HG03108 (cell line): ENCODE measurements at regions not wholly inside any gene's neighbourhood (a gene's known extent, or its start where the extent isn't known, plus 50 kb on each side); places are given as distances from the start of the nearest gene placed in this dataset.

ENCODE experiments used
- ATAC-seq: cut with Tn5 transposase; IDR thresholded peaks from one replicate; pipeline ENCODE4 v1.9.1; 2021; ENCODE audit warnings: moderate library complexity; ENCODE audit not compliant: unreplicated experiment

DNA sequence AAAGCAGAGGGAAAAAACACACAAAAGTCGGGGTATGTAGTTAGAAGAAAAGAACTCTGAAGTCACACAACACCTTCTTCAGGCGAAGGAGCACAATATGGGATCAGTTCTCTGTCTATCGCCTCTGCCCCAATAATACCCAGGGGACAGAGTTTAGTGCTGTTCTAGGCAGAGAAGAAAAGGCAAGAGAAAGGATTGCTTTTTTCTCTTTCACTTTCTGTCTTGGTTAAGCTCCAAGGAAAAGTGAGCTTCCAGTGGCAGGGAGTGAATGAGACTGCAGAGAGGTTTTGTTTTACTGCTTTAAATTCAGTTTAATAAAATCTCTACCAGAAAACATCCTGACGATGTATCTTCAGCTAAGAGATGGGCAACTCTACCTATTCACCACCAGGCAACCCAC, 86.6 kb upstream of the STXBP5 start:
- no peak for ATAC-seq

DNA sequence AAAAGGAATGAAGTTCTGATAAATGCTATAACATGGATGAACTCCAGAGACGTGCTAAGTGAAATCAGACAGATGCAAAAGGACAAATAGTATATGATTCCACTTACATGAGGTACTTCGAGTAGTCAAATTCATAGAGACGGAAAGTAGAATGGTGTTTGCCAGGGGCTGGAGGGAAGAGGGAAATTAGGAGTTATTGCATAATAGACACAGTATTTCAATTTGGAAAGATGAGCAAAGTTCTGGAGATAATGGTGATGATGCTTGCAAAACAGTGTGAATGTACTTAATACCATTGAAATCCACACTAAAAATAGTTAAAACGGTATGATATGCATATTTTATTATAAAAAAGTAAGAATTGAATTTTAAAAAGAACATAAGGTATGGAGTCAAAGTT, 84.9 kb upstream of the STXBP5 start:
- no peak for ATAC-seq

DNA sequence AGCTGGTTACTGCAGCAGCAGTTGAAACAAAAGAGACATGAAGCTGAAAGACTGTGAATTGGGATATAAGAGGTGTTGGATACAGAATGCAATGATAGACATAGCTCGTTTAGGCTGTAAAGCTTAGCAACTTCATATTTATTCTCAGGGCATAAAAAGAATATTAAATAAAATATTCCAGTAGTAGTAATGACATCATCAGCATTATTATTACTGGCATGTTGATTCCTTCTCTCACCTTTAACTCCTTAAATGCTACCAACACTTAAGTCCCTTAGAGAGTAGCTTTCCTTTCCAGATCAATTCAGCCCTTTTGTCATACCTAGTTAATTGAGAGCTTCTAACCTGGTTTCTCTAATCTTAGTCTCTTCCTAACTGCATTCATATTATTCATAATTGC, 81.4 kb upstream of the STXBP5 start:
- no peak for ATAC-seq

DNA sequence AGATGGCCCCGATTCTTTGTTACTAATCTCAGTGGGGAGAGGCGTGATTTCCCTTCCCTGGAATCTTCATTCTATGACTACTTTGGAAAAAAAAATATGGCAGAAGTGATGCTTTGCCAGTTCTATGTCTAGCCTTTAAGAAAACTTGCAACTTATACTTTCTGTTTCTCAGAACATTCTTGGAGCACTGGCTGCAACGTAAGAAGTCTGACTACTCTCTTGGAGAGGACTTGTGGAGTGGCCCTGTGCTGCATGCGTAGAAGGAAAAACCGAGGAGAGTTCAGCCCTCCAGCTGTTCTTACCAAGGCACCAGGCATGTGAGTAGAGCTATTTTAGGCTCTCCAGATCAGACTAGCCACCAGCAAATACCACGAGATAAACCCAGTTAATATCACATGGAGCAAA, 77.6 kb upstream of the STXBP5 start:
- ATAC-seq, result no peak

DNA sequence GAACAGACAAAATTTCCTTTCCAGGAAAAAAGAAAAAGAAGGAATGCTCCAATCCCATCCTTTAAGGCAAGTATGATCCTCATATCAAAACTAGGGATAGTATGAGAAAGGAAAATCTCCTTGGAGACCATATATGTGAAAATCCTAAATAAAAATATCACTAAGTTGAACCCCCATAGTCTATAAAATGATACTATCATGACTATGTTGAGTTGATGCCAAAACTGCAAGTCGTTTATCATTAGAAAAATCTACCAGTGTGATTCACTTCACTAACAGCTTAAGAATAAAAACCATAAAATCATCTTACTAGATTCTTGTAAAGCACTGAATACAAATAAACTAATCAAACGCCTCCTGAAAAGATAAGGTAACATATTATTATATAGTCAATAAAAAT, 76.6 kb upstream of the STXBP5 start:
- no peak for ATAC-seq

DNA sequence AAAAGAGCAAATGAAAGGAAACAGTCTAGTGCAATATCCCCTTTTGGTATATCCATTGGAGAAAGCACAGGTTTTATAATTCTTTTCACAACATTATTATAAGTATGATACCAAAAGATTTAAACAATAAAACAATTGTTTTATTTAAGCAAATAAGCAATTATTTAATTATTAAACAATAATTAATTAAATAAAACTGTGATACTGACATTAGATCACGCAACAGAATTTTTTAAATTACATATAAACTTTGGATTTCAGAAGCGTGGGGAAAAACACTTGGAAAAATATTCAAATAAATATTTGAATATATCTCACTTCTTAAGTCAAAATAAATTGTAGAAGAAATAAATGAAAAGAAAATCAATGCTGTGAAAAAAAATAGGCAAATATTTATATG, 76.2 kb upstream of the STXBP5 start:
- ATAC-seq, result no peak

DNA sequence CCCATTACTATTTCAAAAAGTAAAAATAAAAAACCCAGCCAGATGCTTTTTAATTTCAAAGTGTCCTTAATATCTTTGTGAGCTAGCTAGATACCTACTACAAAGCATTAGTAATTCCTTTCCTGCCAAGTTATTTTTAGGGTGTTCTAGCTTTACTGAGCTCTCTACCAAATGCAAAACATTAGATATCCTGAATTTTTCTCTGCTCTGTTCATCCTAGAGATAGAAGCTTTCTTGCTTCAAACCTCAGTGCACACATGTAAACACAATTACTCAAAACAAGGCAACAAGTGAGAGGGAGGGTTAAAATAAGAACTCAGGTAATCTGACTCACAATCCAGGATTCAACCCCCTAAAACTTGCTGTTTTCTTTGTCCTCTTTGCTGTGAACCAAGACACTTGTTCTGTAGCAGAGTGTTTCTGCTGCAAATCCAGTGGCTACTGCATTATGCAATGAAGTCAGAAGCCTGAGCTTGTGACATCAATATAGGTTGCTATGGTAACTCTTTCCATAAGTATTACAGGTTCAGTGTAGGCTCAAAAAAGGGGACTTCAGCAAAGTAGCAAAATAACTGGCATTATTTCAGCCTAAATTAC, 72.6 kb upstream of the STXBP5 start:
- ATAC-seq, result no peak

DNA sequence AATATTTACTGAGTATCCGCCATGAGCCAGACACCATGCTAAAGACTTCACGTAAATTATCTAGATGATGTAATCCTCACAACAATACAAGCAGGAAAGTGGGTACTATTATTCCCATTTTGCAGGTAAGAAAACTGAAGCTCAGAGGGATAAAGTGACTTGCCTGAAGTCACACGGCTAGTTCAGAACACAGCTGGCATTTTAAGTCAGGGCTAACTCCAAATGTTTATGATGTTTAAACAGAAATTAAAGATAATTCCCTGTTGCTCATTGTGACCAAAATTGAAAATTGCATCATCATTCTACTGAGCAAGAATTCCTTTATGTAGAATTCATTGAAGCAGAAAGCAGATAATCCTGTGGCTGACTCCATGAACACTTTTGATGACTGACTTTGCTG, 71.3 kb upstream of the STXBP5 start:
- no peak for ATAC-seq

DNA sequence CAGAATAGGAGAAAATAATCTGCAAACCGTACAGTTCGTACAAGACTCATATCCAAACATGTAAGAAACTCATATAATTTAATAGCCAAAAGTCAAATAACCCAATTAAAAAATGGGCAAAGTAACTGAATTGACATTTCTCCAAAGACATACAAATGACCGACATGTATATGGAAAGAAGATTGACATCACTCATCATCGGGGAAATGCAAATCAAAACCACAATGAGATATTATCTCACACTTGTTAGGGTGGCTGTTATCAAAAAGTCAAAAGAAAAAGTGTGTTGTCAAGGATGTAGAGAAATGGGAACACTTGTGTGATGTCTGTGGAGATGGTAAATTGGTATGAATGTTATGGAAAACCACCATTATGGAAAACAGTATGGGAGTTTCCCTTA, 70.5 kb upstream of the STXBP5 start:
- no peak for ATAC-seq

DNA sequence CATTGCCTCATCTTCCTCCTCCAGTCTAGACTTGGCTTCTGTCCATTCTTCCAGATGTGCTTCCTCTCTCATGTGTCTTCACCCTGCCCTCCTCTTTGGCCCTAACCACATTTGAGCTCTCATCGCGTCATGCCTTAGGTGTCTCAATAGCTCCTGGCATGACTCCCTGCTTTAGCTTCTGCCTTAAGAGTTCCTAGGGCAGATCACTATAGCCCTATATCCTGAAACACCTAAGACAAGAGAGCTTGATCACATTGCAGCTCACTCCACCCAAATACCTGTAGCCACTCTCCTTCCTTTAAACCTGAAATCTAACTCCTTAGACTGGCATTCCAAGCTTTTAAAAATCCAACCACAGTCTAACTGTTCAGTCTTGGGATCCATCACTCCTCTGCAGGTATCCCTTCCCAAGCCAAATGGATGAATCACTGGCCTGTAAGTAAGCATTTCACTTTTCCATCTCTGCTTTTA, 69.0 kb upstream of the STXBP5 start:
- no peak for ATAC-seq

DNA sequence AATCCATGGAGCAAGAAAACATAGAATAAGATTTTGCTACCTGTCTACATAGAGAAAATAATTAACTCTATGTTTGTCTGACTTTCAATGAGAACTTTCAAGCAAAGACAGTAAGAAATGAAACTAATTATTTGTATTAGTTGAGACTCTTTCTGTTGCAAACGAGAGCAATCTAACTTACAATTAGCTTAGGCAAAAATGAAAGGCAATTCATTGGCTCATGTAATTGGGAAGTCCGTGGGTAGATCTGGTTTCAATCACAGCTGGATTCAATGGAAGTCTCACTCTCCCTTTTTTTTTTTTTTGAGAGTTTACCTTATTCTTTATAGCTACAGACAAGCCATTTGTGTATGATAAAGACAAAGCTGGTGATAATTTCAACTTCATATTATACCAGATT, 68.2 kb upstream of the STXBP5 start:
- no peak for ATAC-seq

DNA sequence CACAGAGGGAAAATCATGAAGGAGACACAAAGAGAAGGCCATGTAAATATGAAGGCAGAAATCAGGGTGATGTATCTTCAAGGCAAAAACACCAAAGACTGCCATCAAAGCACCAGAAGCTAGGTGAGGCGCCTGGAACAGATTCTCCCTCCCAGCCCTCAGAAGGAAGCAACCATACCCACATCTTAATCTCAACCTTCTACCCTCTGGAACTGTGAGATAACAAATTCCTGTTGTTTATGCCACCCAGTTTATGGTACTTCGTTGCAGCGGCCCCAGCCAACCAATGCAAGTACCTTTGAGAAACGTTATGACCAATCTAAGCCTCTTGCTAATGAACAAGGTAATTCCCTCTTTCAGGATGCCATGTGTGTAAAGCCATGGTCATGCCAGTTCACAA, 66.2 kb upstream of the STXBP5 start:
- ATAC-seq, result no peak

DNA sequence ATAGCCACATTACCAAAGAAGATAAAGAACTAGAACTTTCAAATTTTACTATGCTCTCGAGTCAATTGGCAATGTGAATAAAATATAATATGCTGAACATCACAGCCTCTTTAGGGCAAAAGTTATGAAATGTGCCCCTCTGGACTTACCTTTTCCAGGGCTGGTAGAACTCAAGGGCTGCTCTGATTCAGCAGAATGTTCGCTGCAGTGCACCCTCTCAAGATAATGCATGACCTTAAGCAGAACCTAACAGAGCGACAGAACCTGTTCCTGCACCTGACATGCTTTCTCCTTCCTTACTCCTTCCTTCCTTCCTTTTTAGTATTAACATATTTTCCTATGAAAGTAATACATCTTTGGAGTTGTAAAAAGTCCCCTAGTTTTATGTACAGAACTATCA, 65.4 kb upstream of the STXBP5 start:
- ATAC-seq, result no peak

DNA sequence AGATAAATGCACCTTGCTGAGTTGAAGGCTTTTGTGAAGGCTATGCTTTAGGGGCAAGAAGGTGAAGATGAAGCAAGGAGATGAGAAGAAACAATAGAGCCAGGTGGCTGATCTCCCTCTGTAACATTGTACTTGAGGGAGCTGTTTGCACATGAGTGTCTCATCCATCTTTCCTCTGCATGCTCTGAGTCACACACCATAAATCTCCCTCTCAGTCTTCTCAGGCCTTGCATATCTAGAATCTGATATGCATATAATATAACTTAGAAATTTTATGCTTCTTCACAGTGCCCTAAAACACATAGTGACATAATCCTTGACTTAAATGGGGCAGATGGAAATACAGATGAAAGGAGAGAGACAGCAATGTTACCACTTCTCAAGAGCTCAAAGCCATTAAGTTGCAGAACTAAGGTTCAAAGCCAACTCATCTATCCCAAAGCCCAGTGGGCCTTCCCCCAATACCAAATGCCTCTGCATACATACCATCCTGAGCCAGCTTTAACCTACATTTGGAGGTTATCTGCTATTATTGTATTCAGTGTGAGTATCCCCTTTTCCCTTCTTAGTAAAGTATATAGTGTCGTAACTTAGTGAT, 62.4 kb upstream of the STXBP5 start:
- ATAC-seq, result no peak

DNA sequence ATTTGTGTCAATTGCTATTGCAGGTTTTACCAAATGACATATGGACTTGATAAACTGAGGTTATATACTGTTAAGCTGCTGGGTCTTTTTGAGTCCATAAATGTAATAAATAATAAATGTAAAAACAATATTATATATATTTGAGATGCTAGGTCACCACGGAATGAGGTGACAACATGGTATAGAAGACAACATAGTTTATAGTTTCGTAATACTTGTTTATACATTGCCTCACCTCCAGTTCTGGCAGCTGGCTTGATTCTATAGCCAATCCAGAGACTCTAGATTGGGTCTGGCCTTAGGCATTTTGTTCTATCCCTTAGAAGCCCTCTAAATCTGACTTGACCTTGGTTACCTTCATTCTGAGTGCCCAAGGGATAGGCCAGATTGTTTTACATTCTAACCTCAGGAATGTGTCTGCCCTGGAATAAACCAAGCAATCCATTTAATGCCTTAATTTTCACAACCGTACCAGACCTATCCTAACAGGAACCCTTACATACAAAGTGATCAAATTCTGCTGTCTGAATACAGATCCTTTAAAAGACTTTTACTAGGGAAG, 61.5 kb upstream of the STXBP5 start:
- ATAC-seq, result no peak

DNA sequence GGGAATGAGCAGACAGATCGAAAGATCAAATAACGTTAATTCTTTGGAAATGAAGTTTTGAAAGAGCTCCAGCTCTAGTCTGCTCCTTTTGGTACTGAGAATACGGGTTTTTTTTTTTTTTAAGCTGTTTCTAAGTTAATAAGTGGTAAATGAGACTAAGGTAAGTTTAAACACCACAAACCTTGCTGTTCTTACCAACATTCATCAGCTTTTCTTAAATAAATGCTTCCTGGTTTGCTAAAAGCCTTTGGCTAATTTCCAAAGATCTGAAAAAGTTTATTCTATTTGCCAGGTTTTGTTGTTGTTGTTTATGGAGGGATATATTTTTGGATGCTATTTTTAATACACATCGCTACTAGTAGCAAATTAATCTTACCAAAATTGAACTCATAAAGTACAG, 55.1 kb upstream of the STXBP5 start:
- ATAC-seq, result no peak

DNA sequence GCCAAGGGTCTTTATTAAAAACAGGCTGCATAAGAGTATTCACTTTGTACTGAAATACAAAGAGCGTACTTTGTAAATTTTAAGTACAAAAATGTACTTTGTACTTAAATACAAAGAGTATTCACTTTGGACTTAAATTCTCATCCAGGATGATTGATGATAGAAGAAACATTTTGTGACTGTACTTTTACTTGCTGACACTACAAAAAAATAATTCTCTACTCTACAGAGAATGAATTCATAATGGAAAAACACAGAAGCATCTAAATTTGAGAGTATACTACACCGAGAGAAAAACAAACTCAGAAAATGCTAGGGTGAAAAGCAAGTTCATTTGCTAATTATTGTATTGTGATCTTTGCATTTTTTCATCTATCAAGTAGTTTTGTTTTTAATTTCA, 54.4 kb upstream of the STXBP5 start:
- ATAC-seq, result no peak

DNA sequence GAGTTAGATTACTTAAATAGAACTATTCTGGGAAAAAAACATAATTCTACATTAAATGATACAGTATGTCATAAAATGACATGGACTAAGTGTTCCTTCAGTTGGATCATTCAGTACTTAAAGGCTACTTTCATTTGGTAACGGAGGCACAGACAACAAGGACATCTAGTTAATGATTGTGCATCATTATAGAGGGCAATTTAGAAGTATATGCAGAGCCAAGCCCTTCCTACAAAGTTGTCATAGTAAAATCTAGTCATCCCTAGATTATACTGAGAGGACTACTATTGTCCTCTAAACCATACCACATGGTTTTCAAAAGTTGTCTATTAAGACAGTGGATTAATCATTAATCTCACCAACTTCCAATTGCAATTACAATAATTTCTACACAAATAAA, 53.9 kb upstream of the STXBP5 start:
- no peak for ATAC-seq
